Chondrocyte (in vitro differentiated cells): ENCODE measurements at regions not wholly inside any gene's neighbourhood (a gene's known extent, or its start where the extent isn't known, plus 50 kb on each side); places are given as distances from the start of the nearest gene placed in this dataset.

Experiments
- DNase-seq: peaks from one replicate; pipeline ENCODE4 v3.0.0; 2021; ENCODE audit warnings: mixed read lengths, low spot score
- H3K27ac Mint-ChIP-seq: one replicate; pipeline ENCODE4 v1.8.0; 2021; ENCODE audit warnings: mild to moderate bottlenecking, moderate library complexity, mixed read lengths; ENCODE audit not compliant: unreplicated experiment
- H3K27me3 Mint-ChIP-seq: 2 replicates; pipeline ENCODE4 v1.8.0; 2021; ENCODE audit warnings: low read depth, mixed read lengths
- H3K36me3 Mint-ChIP-seq: 2 replicates; pipeline ENCODE4 v1.8.0; 2021; ENCODE audit warnings: low read depth, mixed read lengths
- H3K4me1 Mint-ChIP-seq: 2 replicates; pipeline ENCODE4 v1.8.0; 2021; ENCODE audit warnings: low read depth, mild to moderate bottlenecking, mixed read lengths
- H3K4me3 Mint-ChIP-seq: one replicate; pipeline ENCODE4 v1.8.0; 2021; ENCODE audit warnings: mild to moderate bottlenecking, moderate library complexity, mixed read lengths; ENCODE audit not compliant: unreplicated experiment
- H3K9me3 Mint-ChIP-seq: 2 replicates; pipeline ENCODE4 v1.8.0; 2021; ENCODE audit warnings: low read depth, mixed read lengths
- TF ChIP-seq, protein P1 (sequence below): fragments of 200-600 bp; sonication (generic); IDR thresholded peaks from 2 replicates; pipeline ENCODE4 v1.5.0; 2021; ENCODE audit warnings: antibody characterized with exemption, mild to moderate bottlenecking, moderate library complexity

DNA sequence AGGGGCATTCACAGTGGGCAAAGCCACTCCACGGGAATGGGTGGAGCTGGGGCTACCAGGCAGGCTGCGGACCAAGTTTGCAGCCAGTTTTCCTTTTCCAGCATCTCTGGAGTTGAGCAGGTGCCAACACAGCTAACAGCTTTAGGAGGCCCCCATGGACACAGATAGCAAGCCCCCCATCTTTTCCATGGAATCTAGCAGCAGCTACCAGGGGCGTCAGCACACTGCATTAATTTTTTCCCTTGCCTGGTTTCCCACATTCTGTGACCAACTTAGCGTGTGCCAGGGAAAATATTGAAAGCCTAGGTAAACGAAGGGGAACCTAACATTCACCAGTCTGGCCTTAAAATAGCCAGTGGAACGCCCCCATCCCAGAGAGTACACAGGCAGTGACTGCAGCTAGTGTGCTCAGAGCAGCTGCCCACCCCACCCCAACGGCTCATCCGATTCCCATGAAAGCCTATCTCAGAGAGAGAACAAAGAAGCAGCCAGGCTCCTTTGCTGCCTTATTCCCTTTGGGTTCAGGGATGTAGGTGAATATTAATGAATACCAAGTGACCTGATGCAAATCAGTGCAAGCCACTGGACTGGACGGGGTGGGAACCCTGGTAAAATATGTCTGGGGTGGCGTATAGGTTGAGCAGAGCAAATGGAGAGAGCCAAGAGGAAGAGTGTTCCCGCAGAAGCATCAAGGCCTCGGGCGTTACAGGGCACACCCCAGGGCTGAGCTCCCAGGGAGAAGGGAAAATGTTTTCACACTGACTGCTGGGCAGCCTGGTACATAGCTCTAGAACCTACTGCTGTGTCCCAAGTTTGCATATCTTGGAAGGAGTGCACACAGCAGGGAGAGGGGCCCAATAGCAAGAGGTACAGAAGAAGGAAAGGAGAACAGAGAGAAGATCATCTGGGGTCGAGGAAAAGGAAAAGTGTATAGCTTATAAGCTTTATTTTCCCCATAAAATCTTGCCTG is 73.9 kb upstream of the SOX9 start:
- Mint-ChIP-seq H3K36me3 (no peaks in the 10 kb centered on the region), H3K4me1 (peaks cover 6% of the 10 kb centered on the region), H3K27me3 (no peaks in the 10 kb centered on the region), H3K4me3 (no peak overlapping the region), H3K9me3 (no peaks in the 10 kb centered on the region), H3K27ac (no peak overlapping the region)
- TF ChIP-seq, protein P1, sequence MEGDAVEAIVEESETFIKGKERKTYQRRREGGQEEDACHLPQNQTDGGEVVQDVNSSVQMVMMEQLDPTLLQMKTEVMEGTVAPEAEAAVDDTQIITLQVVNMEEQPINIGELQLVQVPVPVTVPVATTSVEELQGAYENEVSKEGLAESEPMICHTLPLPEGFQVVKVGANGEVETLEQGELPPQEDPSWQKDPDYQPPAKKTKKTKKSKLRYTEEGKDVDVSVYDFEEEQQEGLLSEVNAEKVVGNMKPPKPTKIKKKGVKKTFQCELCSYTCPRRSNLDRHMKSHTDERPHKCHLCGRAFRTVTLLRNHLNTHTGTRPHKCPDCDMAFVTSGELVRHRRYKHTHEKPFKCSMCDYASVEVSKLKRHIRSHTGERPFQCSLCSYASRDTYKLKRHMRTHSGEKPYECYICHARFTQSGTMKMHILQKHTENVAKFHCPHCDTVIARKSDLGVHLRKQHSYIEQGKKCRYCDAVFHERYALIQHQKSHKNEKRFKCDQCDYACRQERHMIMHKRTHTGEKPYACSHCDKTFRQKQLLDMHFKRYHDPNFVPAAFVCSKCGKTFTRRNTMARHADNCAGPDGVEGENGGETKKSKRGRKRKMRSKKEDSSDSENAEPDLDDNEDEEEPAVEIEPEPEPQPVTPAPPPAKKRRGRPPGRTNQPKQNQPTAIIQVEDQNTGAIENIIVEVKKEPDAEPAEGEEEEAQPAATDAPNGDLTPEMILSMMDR, result no peak
- DNase-seq, result no peak

DNA sequence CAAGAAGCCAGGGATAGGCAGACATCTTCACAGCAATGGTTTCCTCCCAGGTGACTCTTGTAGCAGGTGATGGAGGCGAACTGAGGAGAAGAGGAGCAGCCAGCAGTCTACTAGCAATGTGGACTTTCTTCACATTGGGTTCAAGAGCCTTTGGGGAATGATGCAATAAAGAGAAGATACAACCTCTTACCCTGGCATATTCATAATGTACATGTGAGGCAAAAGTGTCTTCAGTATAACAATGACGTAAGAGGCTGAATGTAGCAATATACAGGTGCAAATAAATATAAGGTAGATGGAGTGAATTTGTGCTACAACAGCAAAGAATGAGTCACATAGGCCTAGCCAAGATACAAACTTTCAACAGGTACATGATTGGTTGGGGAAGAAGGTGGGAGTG is 70.9 kb upstream of the SOX9 start:
- Mint-ChIP-seq H3K36me3 (no peaks in the 10 kb centered on the region), H3K27ac (no peak overlapping the region)

DNA sequence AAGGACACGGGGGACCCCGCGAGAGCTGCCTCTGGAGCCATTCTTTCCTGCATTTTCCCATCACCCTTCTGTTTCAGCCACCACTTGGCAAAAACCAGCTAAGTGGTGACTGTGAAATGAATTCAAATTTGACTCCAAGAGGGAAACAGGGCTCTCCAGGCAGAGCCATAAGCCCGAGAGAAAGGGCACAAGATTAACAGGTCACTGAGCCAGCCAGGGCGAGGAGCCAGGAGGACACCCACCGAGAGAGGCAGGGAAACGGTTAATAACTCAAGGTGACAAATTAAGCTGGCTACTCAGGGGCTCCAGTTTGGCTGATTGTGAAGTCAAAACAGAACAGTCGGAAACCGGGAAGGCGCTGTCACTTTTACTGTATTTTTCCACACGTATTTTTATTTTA is 67.8 kb upstream of the SOX9 start:
- Mint-ChIP-seq H3K36me3 (no peaks in the 10 kb centered on the region), H3K27me3 (no peaks in the 10 kb centered on the region), H3K27ac (peak overlapping the region; percentile 55), H3K4me3 (no peak overlapping the region), H3K9me3 (no peaks in the 10 kb centered on the region), H3K4me1 (peaks cover 7% of the 10 kb centered on the region)
- TF ChIP-seq, protein P1, result no peak
- no peak for DNase-seq

More for the DNA sequence above, 70.9 kb upstream of the SOX9 start:
- no peak overlapping the region for H3K4me3 Mint-ChIP-seq
- H3K9me3 Mint-ChIP-seq, result no peaks in the 10 kb centered on the region
- peaks cover 13% of the 10 kb centered on the region for H3K4me1 Mint-ChIP-seq
- H3K27me3 Mint-ChIP-seq, result no peaks in the 10 kb centered on the region
- TF ChIP-seq, protein P1, result no peak
- DNase-seq, result no peak

DNA sequence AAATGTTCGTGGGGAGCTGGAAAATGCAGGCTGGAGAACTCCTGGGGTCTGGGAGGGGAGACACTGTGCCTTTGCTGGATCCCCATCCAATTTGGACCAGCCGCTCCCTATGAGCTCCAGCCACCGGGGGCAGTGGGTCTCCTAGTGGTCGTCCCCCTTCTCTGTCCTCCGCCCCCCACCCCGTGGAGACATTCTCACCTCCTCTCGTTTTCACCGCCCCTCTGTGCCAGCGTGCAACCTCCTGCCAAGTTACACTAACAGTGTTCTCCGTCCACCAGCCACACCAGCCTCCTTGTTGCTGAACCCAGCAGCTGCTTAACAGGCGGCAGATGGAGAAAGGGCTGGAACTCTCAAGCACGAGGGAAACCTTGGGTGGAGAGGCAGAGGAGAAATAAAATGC is 67.4 kb upstream of the SOX9 start:
- no peak overlapping the region for H3K4me3 Mint-ChIP-seq
- peaks cover 7% of the 10 kb centered on the region for H3K4me1 Mint-ChIP-seq
- TF ChIP-seq, protein P1, result no peak
- H3K27me3 Mint-ChIP-seq, result no peaks in the 10 kb centered on the region
- no peak for DNase-seq
- H3K27ac Mint-ChIP-seq, result no peak overlapping the region
- H3K36me3 Mint-ChIP-seq, result no peaks in the 10 kb centered on the region
- no peaks in the 10 kb centered on the region for H3K9me3 Mint-ChIP-seq

DNA sequence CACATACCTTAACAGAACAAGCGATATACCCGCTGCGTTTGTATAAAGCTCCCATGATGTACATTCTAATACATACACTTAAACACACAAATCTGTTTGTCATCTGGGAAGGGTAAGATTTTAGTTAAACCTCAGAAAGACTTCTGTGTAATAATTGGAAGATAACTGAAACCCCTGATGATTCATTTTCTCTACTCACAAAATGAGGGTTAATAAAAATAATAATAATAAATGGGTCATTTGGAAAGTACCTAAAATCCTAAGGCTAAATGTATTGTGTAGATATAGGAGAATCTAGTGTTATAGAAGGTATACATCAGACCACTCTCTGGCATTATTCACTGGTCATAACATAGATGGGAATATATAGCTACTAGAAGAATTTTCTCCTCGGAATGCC is 64.7 kb upstream of the SOX9 start:
- Mint-ChIP-seq H3K36me3 (no peaks in the 10 kb centered on the region), H3K4me3 (no peak overlapping the region), H3K4me1 (peaks cover 13% of the 10 kb centered on the region), H3K27me3 (no peaks in the 10 kb centered on the region), H3K27ac (no peak overlapping the region), H3K9me3 (no peaks in the 10 kb centered on the region)
- TF ChIP-seq, protein P1, result no peak
- DNase-seq, result no peak
